Cardiac muscle cell (in vitro differentiated cells and primary cell): ENCODE measurements at regions not wholly inside any gene's neighbourhood (a gene's known extent, or its start where the extent isn't known, plus 50 kb on each side); places are given as distances from the start of the nearest gene placed in this dataset.
"Not testable (repeated sequence)": the region's sequence is repeated elsewhere in the genome, so short reads cannot be mapped to it uniquely, and the experiment has no call there.

Experiments
- DNase-seq, 2 donors: peaks; one replicate each; pipeline versions ENCODE4 v3.0.0 to v3.0.0-alpha.2; 2010 to 2017; ENCODE audit warnings: low read depth in 1 of 2, low spot score in 1 of 2
- H3K27ac ChIP-seq: fragments of 200-600 bp; sonication (generic); 2 replicates; pipeline ENCODE4 v1.5.1; 2016
- H3K27me3 ChIP-seq: fragments of 200-600 bp; sonication (generic); 2 replicates; pipeline ENCODE4 v1.6.0; 2016; ENCODE audit warnings: control low read depth
- H3K36me3 ChIP-seq: fragments of 200-600 bp; sonication (generic); 2 replicates; pipeline ENCODE4 v1.5.1; 2016; ENCODE audit warnings: control low read depth
- H3K4me1 ChIP-seq: fragments of 200-600 bp; sonication (generic); 2 replicates; pipeline ENCODE4 v1.8.1; 2017; ENCODE audit warnings: low read depth, mild to moderate bottlenecking, mixed run types
- H3K4me3 ChIP-seq: fragments of 200-600 bp; sonication (generic); 2 replicates; pipeline ENCODE4 v1.5.1; 2016; ENCODE audit warnings: mild to moderate bottlenecking
- H3K9me3 ChIP-seq: fragments of 200-600 bp; sonication (generic); 2 replicates; pipeline ENCODE4 v1.5.1; 2017; ENCODE audit warnings: low read depth, mild to moderate bottlenecking, control low read depth
- TF ChIP-seq, protein P1 (sequence below): IDR thresholded peaks from 2 replicates; pipeline ENCODE4 v1.5.1; 2012; ENCODE audit warnings: low read depth, mild to moderate bottlenecking, low read length

DNA sequence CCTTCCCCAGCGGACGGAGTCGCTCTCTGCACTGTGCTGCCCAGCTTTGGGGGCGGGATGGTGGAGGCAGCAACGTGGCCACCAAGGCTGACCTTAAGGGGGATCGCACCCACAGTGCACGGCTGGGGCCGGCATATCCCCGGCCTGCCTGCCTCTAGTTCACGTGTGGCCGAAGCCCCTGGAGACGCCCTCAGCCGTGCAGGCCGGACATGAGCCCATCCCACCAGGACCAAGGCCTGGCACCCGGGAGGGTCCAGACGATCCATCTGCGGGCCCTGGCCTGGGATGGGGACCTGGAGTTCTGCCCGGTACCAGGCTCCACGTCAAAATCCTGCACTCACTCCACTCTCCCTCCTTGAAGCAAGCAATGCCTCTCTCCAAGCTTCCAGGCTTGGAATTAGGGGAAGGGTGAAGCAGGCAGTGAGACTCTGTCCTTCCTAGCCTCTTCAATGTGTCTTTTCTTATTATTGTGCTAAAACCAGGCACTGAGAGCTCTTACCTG lies 520.8 kb downstream of the REEP3 start:
- H3K27ac ChIP-seq, result no peak overlapping the region
- H3K4me1 ChIP-seq, result no peaks in the 10 kb centered on the region

DNA sequence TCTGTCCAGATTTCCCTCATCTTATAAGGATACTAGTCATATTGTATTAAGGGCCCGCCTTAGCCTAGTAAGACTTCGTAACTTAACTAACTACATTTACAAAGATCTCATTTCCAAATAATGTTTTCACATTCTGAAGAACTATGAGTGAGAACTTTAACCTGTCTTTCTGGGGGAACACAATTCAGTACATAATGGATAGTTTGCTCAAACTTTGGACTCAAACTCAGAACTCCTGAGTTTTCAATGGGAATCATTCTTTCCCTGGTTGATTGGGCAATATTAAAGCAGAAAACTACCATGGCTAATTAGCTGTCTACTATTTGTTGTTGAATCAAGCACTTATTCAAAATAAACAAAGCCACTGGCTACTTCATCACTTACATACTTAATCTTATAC lies 522.9 kb downstream of the REEP3 start:
- no peaks in the 10 kb centered on the region for H3K36me3 ChIP-seq
- H3K27me3 ChIP-seq, result no peaks in the 10 kb centered on the region
- TF ChIP-seq, protein P1, sequence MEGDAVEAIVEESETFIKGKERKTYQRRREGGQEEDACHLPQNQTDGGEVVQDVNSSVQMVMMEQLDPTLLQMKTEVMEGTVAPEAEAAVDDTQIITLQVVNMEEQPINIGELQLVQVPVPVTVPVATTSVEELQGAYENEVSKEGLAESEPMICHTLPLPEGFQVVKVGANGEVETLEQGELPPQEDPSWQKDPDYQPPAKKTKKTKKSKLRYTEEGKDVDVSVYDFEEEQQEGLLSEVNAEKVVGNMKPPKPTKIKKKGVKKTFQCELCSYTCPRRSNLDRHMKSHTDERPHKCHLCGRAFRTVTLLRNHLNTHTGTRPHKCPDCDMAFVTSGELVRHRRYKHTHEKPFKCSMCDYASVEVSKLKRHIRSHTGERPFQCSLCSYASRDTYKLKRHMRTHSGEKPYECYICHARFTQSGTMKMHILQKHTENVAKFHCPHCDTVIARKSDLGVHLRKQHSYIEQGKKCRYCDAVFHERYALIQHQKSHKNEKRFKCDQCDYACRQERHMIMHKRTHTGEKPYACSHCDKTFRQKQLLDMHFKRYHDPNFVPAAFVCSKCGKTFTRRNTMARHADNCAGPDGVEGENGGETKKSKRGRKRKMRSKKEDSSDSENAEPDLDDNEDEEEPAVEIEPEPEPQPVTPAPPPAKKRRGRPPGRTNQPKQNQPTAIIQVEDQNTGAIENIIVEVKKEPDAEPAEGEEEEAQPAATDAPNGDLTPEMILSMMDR, result no peak
- H3K9me3 ChIP-seq, result no peaks in the 10 kb centered on the region
- no peak overlapping the region for H3K27ac ChIP-seq
- no peak overlapping the region for H3K4me3 ChIP-seq
- H3K4me1 ChIP-seq, result no peaks in the 10 kb centered on the region
- DNase-seq, result no peak

More for the DNA sequence above, 520.8 kb downstream of the REEP3 start:
- Histone ChIP-seq H3K9me3 (no peaks in the 10 kb centered on the region), H3K36me3 (no peaks in the 10 kb centered on the region), H3K27me3 (no peaks in the 10 kb centered on the region), H3K4me3 (no peak overlapping the region)
- no peak for DNase-seq
- TF ChIP-seq, protein P1, result no peak

DNA sequence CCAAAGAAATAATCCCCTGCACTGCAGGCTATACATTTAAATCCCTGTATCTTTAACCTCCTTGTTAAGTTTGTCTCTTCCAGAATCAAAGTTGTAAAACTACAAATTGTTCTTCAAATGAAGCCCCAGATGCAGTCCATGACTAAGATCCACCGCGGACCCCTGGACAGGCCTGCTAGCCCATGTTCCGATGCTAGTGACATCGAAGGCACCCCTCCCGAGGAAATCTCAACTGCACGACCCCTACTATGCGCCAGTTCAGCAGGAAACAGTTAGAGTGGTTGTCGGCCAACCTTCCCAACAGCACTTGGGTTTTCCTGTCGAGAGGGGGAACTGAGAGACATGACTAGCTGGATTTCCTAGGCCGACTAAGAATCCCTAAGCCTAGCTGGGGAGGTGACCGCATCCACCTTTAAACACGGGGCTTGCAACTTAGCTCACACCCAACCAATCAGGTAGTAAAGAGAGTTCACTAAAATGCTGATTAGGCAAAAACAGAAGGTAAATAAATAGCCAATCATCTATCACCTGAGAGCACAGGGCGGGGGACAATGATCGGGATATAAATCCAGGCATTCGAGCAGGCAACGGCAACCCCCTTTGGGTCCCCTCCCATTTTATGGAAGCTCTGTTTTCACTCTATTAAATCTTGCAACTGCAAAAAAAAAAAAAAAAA lies 523.9 kb downstream of the REEP3 start:
- H3K27ac ChIP-seq, H3K9me3 ChIP-seq, H3K4me1 ChIP-seq, DNase-seq, H3K36me3 ChIP-seq, H3K27me3 ChIP-seq, H3K4me3 ChIP-seq: not testable (repeated sequence)

DNA sequence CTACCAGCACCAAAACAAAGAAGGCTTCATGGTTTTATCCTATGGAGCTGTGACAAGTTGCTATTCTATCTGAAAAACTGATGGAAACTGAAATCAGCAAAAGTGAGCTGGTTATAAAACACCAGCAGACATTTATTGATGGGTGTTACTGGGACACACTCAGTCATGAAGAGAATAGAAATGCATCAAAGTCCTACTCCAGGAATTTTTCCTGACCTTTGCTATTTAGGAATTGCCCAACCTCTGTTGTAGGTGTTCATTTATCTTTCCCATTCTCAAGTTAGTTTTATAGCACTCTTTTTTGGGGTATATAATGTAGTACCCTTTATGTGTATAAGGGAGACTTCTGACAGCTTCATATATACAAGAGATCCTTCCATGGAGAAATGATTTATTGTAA lies 533.2 kb downstream of the REEP3 start:
- no peak overlapping the region for H3K27ac ChIP-seq
- H3K27me3 ChIP-seq, result no peaks in the 10 kb centered on the region
- H3K4me3 ChIP-seq, result no peak overlapping the region
- H3K9me3 ChIP-seq, result no peaks in the 10 kb centered on the region
- TF ChIP-seq, protein P1, result no peak
- DNase-seq, result no peak
- H3K36me3 ChIP-seq, result no peaks in the 10 kb centered on the region
- H3K4me1 ChIP-seq, result no peaks in the 10 kb centered on the region

DNA sequence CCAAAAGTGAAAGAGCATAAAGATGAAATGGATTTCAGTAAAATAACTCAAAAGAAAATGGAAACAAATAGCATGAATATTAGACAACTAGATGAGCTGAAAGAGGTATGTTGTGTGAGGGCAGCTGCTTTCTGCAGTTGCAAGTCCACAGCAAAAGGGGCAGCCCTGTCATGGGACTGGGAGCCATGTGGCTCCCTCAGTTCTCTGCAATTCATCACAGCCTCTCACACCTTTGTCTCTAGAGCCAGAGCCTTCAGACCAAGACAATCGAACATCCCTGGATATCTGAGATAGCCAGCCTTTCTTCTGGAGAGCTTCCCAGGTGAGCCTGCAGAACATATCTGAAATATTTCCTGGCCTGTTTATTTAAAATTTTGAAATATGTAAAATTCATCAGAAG lies 538.7 kb downstream of the REEP3 start:
- Histone ChIP-seq H3K4me1 (no peaks in the 10 kb centered on the region), H3K36me3 (no peaks in the 10 kb centered on the region), H3K27ac (no peak overlapping the region), H3K4me3 (no peak overlapping the region), H3K9me3 (no peaks in the 10 kb centered on the region), H3K27me3 (no peaks in the 10 kb centered on the region)
- TF ChIP-seq, protein P1, result no peak
- DNase-seq, result no peak

DNA sequence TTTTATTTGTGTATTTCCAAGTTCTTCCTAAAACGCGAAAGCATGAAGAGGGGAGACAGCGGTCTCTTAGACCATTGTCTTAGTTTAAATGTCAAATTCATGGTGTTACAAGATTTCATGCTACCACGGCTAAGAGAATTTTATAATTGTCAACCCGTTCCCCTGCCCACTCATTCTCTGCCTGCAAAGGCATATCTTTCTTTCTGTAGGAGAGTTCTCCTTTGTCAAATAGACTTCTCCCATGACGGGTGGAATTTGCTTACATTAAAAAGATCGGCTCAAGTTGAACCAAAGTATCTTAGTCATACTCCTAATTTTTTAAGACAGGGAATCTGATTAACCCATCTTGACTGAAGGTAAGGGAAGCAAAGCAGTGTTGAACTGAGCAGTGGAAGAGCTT lies 539.2 kb downstream of the REEP3 start:
- H3K36me3 ChIP-seq, result no peaks in the 10 kb centered on the region
- TF ChIP-seq, protein P1, result no peak
- no peak overlapping the region for H3K4me3 ChIP-seq
- H3K4me1 ChIP-seq, result no peaks in the 10 kb centered on the region
- no peaks in the 10 kb centered on the region for H3K27me3 ChIP-seq
- no peak for DNase-seq
- no peak overlapping the region for H3K27ac ChIP-seq
- H3K9me3 ChIP-seq, result no peaks in the 10 kb centered on the region
